Spleen (tissue), 11 donors: ENCODE measurements at regions not wholly inside any gene's neighbourhood (a gene's known extent, or its start where the extent isn't known, plus 50 kb on each side); places are given as distances from the start of the nearest gene placed in this dataset.

Experiments used
- DNase-seq: peaks from one replicate; pipeline ENCODE4 v3.0.0-alpha.2; 2020
- H3K27ac ChIP-seq, 8 donors: fragments of 200-600 bp; sonication (generic) in 7 of 8; 1 replicate in 4 of 8; 2 replicates in 4 of 8; pipeline versions ENCODE4 v1.5.0 to v1.8.0; 2016 to 2021; ENCODE audit warnings: inconsistent platforms in 4 of 8, mild to moderate bottlenecking in 4 of 8, moderate library complexity in 1 of 8
- H3K27me3 ChIP-seq, 7 donors: fragments of 200-600 bp; sonication (generic) in 6 of 7; replicated peaks in 1 of 7; 1 replicate in 4 of 7; 2 replicates in 3 of 7; pipeline versions ENCODE4 v1.5.0 to v1.8.0; 2016 to 2021; ENCODE audit warnings: inconsistent platforms in 3 of 7, mild to moderate bottlenecking in 1 of 7
- H3K36me3 ChIP-seq, 6 donors: fragments of 200-600 bp; sonication (generic) in 5 of 6; 1 replicate in 4 of 6; 2 replicates in 2 of 6; pipeline versions ENCODE4 v1.5.0 to v1.8.0; 2016 to 2021; ENCODE audit warnings: inconsistent platforms in 2 of 6
- H3K4me1 ChIP-seq, 6 donors: fragments of 200-600 bp; sonication (generic) in 5 of 6; 1 replicate in 3 of 6; 2 replicates in 3 of 6; pipeline versions ENCODE4 v1.5.0 to v1.8.0; 2016 to 2021; ENCODE audit warnings: inconsistent platforms in 3 of 6
- H3K4me3 ChIP-seq, 8 donors: fragments of 200-600 bp; sonication (generic) in 7 of 8; 1 replicate in 4 of 8; 2 replicates in 4 of 8; pipeline versions ENCODE4 v1.5.0 to v1.8.0; 2016 to 2021; ENCODE audit warnings: inconsistent platforms in 4 of 8, mild to moderate bottlenecking in 4 of 8, moderate library complexity in 2 of 8
- H3K9me3 ChIP-seq, 8 donors: fragments of 200-600 bp; sonication (generic) in 7 of 8; 1 replicate in 4 of 8; 2 replicates in 4 of 8; pipeline versions ENCODE4 v1.5.0 to v1.8.0; 2016 to 2021; ENCODE audit warnings: inconsistent platforms in 4 of 8
- POLR2A ChIP-seq, 3 donors: fragments of 450-650 bp; IDR thresholded peaks; one replicate each; pipeline ENCODE4 v1.5.1; 2017; ENCODE audit warnings: antibody characterized with exemption in 3 of 3, mild to moderate bottlenecking in 1 of 3
- POLR2AphosphoS5 ChIP-seq, 3 donors: sonication (generic); formaldehyde crosslinking; IDR thresholded peaks; one replicate each; pipeline ENCODE4 v1.5.1; 2017; ENCODE audit warnings: antibody characterized with exemption in 3 of 3
- WGBS, 5 donors: extraction: QIAGEN DNeasy Blood & Tissue Kit in 3 of 5; methylation state at CpG; one replicate each; pipeline versions ENCODE4 v1.1.5 to v1.1.7; 2013 to 2018; 5-methylcytosine and 5-hydroxymethylcytosine counted together
- intact Hi-C: fragments of 100-400 bp; cut with DNase I; formaldehyde crosslinking; loops from one replicate; pipeline ENCODE4 v1.15.0; 2023; ENCODE audit warnings: low total_unique reads
- TF ChIP-seq, protein P1 (sequence below), 11 experiments: fragments of 200-600 bp in 7 of 11; fragments of 450-650 bp in 4 of 11; sonication (generic) in 4 of 11; IDR thresholded peaks in 8 of 11; conservative IDR thresholded peaks in 3 of 11; 1 replicate in 7 of 11; 2 replicates in 4 of 11; pipeline versions ENCODE4 v1.4.0 to v1.8.0; 2016 to 2021; ENCODE audit warnings: antibody characterized with exemption in 11 of 11, inconsistent platforms in 4 of 11, mild to moderate bottlenecking in 1 of 11
- donor health status: healthy with polysubstance abuse.
- donor health status: DM: no; HTN: no; CAD: no; lungs with moderate emphysema.
- donor health status: DM: no; HTN: no; CAD: no.
- donor health status: Bipolar disorder and iron deficiency.
- donor health status: healthy.
- donor health status: DM: no; HTN: no; CAD: no.
- donor health status: DM: yes; HTN: yes; CAD: no.

DNA sequence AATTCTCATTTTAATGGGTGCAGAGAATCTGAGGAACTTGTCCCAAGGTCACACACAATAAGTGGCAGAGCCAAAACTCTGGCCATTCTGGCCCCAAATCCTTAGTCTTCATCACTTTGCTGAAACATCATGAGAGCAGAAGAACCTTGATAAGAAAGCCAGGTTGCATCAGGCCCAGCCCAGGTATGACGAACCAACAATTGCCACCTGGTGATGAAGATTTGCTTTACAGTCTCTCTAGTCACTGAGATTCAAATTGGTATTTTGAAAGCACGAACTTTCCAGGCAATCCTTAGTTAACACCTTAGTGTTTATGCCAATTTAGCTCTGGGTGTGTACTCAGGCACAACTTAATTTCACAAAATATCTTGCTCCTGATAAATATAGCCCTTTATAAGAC is 502.7 kb upstream of the HTR2A start:
- no peak for DNase-seq
- intact Hi-C loops: no loop called here
- TF ChIP-seq, protein P1, sequence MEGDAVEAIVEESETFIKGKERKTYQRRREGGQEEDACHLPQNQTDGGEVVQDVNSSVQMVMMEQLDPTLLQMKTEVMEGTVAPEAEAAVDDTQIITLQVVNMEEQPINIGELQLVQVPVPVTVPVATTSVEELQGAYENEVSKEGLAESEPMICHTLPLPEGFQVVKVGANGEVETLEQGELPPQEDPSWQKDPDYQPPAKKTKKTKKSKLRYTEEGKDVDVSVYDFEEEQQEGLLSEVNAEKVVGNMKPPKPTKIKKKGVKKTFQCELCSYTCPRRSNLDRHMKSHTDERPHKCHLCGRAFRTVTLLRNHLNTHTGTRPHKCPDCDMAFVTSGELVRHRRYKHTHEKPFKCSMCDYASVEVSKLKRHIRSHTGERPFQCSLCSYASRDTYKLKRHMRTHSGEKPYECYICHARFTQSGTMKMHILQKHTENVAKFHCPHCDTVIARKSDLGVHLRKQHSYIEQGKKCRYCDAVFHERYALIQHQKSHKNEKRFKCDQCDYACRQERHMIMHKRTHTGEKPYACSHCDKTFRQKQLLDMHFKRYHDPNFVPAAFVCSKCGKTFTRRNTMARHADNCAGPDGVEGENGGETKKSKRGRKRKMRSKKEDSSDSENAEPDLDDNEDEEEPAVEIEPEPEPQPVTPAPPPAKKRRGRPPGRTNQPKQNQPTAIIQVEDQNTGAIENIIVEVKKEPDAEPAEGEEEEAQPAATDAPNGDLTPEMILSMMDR (IDR thresholded peaks at IDR 0.05 in 8 of 11, conservative IDR thresholded peaks at IDR 0.05 in 3 of 11): no peak
- TF ChIP-seq POLR2AphosphoS5 (IDR thresholded peaks at IDR 0.05): no peak
- TF ChIP-seq POLR2A (IDR thresholded peaks at IDR 0.05): no peak
- Histone ChIP-seq H3K4me3 (no peak overlapping the region), H3K9me3 (no peaks in the 10 kb centered on the region), H3K27me3 (no peaks in the 10 kb centered on the region), H3K4me1 (no peaks in the 10 kb centered on the region), H3K36me3 (no peaks in the 10 kb centered on the region), H3K27ac (no peak overlapping the region)
- 62 to 85% (median 76%) methylated on average over 2 of the region's 2 CpGs for WGBS, 5 donors

DNA sequence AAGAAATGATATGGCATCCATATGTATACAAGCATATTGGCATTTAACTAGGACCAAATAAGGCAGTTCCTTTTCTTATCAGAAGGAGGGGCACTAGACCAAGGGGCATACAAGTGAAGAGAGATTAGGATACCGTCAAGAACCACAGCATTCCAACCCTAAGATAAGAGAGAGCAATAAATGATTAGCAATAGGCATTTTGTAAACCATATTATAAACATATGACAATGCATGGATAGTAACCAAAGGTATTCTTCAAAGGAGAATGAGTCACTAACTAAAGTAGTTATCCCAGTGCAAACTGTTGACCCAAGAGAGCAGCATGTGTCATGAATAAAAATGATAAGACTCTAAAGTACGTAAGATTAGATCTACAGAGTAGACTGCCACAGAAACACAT is 500.9 kb upstream of the HTR2A start:
- intact Hi-C loops: no loop called here
- no peak for DNase-seq
- no peak for TF ChIP-seq POLR2AphosphoS5 (IDR thresholded peaks at IDR 0.05)
- TF ChIP-seq POLR2A (IDR thresholded peaks at IDR 0.05): no peak
- TF ChIP-seq, protein P1 (IDR thresholded peaks at IDR 0.05 in 8 of 11, conservative IDR thresholded peaks at IDR 0.05 in 3 of 11): no peak
- H3K9me3 ChIP-seq: peaks cover 0 to 3% (median 0%) of the 10 kb centered on the region in 8 donors
- no peaks in the 10 kb centered on the region for H3K4me1 ChIP-seq
- 62 to 70% (median 65%) methylated on average over 2 of the region's 2 CpGs for WGBS, 5 donors
- H3K36me3 ChIP-seq: no peaks in the 10 kb centered on the region
- H3K27ac ChIP-seq: no peak overlapping the region
- no peaks in the 10 kb centered on the region for H3K27me3 ChIP-seq
- H3K4me3 ChIP-seq: no peak overlapping the region

DNA sequence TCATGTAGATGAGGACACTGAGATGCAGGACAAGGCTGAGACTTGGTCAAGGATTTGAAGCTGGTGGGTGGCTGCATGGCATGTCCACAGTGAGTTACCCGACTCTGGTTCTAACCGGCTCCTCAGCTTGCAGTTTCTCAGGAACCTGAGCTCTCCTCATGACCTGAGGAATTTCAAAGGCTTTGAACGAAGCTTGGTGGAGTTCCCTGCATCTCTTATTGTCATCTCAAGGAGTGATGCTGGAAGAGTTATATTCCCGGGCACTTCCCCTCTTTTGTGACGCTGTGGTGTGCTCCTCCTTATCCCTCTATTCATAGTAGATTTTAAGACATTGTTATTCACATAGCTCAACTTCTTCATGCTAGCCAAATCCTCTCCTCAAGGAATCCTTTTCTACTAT is 500.1 kb upstream of the HTR2A start:
- no peak overlapping the region for H3K4me3 ChIP-seq
- intact Hi-C loops: no loop called here
- TF ChIP-seq, protein P1 (IDR thresholded peaks at IDR 0.05 in 8 of 11, conservative IDR thresholded peaks at IDR 0.05 in 3 of 11): no peak
- TF ChIP-seq POLR2A (IDR thresholded peaks at IDR 0.05) (no peak), POLR2AphosphoS5 (IDR thresholded peaks at IDR 0.05) (no peak)
- no peak for DNase-seq
- H3K36me3 ChIP-seq: no peaks in the 10 kb centered on the region
- no peak overlapping the region for H3K27ac ChIP-seq
- peaks cover 0 to 7% (median 2%) of the 10 kb centered on the region in 8 donors for H3K9me3 ChIP-seq
- 73 to 83% (median 79%) methylated on average over 5 of the region's 5 CpGs for WGBS, 5 donors
- H3K27me3 ChIP-seq: no peaks in the 10 kb centered on the region
- H3K4me1 ChIP-seq: no peaks in the 10 kb centered on the region

DNA sequence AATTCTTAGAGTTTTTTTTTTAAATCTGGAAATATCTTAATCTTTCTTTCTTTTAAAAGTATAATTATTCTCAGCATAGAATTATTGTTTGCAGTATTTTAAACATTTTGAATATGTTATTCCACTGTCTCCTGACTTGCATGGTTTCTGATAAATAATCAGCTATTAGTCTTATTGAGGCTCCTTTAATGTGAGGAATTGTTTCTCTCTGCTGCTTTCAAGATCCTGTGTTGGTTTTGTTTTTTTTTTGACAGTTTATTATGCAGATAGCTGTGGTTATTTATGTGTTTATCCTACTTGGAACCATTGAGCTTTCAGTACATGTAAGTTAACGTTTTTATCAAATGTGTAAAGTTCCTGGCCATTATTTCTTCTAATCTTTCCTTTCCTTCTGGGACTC is 477.9 kb upstream of the HTR2A start:
- Histone ChIP-seq H3K9me3 (peaks cover 0 to 33% (median 15%) of the 10 kb centered on the region in 8 donors), H3K4me3 (no peak overlapping the region), H3K36me3 (no peaks in the 10 kb centered on the region), H3K27me3 (no peaks in the 10 kb centered on the region), H3K4me1 (no peaks in the 10 kb centered on the region), H3K27ac (no peak overlapping the region)
- intact Hi-C loops: no loop called here
- DNase-seq: no peak
- TF ChIP-seq, protein P1 (IDR thresholded peaks at IDR 0.05 in 8 of 11, conservative IDR thresholded peaks at IDR 0.05 in 3 of 11): no peak
- TF ChIP-seq POLR2AphosphoS5 (IDR thresholded peaks at IDR 0.05) (no peak), POLR2A (IDR thresholded peaks at IDR 0.05) (no peak)
- WGBS, 5 donors: 53 to 79% (median 69%) methylated on average over 1 of the region's 1 CpG
